ENCODE measurements at regions not wholly inside any gene's neighbourhood (a gene's known extent, or its start where the extent isn't known, plus 50 kb on each side); places are given as distances from the start of the nearest gene placed in this dataset.

DNA sequence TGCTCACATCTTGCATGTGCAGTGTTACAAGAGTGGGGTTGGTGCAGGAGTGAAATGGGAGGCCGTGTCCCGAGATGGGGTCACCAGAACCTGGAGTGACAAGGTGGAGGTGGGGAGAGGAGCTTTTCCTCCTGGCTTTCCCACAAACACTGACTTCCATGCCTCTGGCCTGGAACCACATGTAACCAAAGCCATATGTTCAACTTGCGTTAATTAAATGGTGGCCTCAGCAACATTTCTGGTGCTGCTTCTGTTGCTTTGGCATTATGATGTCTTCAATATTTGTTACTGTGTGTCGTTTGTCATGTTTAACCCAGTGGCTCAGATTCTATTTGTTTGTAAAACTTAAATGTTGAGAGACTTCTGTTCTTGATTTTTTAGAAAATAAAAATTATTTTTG, 110.2 kb downstream of the VCPKMT start (continued):
- TF ChIP-seq, protein P1, sequence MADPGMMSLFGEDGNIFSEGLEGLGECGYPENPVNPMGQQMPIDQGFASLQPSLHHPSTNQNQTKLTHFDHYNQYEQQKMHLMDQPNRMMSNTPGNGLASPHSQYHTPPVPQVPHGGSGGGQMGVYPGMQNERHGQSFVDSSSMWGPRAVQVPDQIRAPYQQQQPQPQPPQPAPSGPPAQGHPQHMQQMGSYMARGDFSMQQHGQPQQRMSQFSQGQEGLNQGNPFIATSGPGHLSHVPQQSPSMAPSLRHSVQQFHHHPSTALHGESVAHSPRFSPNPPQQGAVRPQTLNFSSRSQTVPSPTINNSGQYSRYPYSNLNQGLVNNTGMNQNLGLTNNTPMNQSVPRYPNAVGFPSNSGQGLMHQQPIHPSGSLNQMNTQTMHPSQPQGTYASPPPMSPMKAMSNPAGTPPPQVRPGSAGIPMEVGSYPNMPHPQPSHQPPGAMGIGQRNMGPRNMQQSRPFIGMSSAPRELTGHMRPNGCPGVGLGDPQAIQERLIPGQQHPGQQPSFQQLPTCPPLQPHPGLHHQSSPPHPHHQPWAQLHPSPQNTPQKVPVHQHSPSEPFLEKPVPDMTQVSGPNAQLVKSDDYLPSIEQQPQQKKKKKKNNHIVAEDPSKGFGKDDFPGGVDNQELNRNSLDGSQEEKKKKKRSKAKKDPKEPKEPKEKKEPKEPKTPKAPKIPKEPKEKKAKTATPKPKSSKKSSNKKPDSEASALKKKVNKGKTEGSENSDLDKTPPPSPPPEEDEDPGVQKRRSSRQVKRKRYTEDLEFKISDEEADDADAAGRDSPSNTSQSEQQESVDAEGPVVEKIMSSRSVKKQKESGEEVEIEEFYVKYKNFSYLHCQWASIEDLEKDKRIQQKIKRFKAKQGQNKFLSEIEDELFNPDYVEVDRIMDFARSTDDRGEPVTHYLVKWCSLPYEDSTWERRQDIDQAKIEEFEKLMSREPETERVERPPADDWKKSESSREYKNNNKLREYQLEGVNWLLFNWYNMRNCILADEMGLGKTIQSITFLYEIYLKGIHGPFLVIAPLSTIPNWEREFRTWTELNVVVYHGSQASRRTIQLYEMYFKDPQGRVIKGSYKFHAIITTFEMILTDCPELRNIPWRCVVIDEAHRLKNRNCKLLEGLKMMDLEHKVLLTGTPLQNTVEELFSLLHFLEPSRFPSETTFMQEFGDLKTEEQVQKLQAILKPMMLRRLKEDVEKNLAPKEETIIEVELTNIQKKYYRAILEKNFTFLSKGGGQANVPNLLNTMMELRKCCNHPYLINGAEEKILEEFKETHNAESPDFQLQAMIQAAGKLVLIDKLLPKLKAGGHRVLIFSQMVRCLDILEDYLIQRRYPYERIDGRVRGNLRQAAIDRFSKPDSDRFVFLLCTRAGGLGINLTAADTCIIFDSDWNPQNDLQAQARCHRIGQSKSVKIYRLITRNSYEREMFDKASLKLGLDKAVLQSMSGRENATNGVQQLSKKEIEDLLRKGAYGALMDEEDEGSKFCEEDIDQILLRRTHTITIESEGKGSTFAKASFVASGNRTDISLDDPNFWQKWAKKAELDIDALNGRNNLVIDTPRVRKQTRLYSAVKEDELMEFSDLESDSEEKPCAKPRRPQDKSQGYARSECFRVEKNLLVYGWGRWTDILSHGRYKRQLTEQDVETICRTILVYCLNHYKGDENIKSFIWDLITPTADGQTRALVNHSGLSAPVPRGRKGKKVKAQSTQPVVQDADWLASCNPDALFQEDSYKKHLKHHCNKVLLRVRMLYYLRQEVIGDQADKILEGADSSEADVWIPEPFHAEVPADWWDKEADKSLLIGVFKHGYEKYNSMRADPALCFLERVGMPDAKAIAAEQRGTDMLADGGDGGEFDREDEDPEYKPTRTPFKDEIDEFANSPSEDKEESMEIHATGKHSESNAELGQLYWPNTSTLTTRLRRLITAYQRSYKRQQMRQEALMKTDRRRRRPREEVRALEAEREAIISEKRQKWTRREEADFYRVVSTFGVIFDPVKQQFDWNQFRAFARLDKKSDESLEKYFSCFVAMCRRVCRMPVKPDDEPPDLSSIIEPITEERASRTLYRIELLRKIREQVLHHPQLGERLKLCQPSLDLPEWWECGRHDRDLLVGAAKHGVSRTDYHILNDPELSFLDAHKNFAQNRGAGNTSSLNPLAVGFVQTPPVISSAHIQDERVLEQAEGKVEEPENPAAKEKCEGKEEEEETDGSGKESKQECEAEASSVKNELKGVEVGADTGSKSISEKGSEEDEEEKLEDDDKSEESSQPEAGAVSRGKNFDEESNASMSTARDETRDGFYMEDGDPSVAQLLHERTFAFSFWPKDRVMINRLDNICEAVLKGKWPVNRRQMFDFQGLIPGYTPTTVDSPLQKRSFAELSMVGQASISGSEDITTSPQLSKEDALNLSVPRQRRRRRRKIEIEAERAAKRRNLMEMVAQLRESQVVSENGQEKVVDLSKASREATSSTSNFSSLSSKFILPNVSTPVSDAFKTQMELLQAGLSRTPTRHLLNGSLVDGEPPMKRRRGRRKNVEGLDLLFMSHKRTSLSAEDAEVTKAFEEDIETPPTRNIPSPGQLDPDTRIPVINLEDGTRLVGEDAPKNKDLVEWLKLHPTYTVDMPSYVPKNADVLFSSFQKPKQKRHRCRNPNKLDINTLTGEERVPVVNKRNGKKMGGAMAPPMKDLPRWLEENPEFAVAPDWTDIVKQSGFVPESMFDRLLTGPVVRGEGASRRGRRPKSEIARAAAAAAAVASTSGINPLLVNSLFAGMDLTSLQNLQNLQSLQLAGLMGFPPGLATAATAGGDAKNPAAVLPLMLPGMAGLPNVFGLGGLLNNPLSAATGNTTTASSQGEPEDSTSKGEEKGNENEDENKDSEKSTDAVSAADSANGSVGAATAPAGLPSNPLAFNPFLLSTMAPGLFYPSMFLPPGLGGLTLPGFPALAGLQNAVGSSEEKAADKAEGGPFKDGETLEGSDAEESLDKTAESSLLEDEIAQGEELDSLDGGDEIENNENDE (IDR thresholded peaks at IDR 0.05; ENCODE audit: insufficient replicate concordance, low read length), result no peak
- TF ChIP-seq POLR2AphosphoS5 (IDR thresholded peaks at IDR 0.05; ENCODE audit: low read depth, low read length), result no peak
- TF ChIP-seq POU5F1 (IDR thresholded peaks at IDR 0.05; ENCODE audit: low read depth, low read length), result no peak
- no peak for TF ChIP-seq SIX5 (IDR thresholded peaks at IDR 0.05; ENCODE audit: low read depth, low read length)
- no peak for TF ChIP-seq NANOG (IDR thresholded peaks at IDR 0.05; ENCODE audit: insufficient read depth, low read depth, low read length, poor library complexity, severe bottlenecking)
- TF ChIP-seq, protein P2, sequence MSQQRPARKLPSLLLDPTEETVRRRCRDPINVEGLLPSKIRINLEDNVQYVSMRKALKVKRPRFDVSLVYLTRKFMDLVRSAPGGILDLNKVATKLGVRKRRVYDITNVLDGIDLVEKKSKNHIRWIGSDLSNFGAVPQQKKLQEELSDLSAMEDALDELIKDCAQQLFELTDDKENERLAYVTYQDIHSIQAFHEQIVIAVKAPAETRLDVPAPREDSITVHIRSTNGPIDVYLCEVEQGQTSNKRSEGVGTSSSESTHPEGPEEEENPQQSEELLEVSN (IDR thresholded peaks at IDR 0.05), result no peak
- TF ChIP-seq, protein P3, sequence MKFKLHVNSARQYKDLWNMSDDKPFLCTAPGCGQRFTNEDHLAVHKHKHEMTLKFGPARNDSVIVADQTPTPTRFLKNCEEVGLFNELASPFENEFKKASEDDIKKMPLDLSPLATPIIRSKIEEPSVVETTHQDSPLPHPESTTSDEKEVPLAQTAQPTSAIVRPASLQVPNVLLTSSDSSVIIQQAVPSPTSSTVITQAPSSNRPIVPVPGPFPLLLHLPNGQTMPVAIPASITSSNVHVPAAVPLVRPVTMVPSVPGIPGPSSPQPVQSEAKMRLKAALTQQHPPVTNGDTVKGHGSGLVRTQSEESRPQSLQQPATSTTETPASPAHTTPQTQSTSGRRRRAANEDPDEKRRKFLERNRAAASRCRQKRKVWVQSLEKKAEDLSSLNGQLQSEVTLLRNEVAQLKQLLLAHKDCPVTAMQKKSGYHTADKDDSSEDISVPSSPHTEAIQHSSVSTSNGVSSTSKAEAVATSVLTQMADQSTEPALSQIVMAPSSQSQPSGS (IDR thresholded peaks at IDR 0.05; ENCODE audit: low read length), result no peak
- TF ChIP-seq POLR2A (IDR thresholded peaks at IDR 0.05; ENCODE audit: control extremely low read depth in 1 of 2, low read depth in 2 of 2, low read length in 2 of 2), result no peak
- TF ChIP-seq SIRT6 (IDR thresholded peaks at IDR 0.05; ENCODE audit: low read length), result no peak
- no peak for TF ChIP-seq TAF7 (optimal IDR thresholded peaks at IDR 0.05; ENCODE audit: borderline replicate concordance, low read depth, low read length)
- no peak for TF ChIP-seq EGR1 (IDR thresholded peaks at IDR 0.05; ENCODE audit: borderline replicate concordance, low read depth, low read length)

Data from H1 (cell line).